GM12864 (cell line): ENCODE measurements at regions not wholly inside any gene's neighbourhood (a gene's known extent, or its start where the extent isn't known, plus 50 kb on each side); places are given as distances from the start of the nearest gene placed in this dataset.

ENCODE experiments used
- DNase-seq: peaks from one replicate; pipeline ENCODE4 v3.0.0-alpha.2; 2011; ENCODE audit warnings: low read depth
- H3K4me3 ChIP-seq: 2 replicates; pipeline ENCODE4 v1.5.1; 2011; ENCODE audit warnings: mild to moderate bottlenecking, low read depth, low read length, control low read depth
- TF ChIP-seq, protein P1 (sequence below): IDR thresholded peaks from 2 replicates; pipeline ENCODE4 v1.5.1; 2011; ENCODE audit warnings: low read depth, mild to moderate bottlenecking, moderate library complexity, low read length, control low read depth, inconsistent platforms; ENCODE audit errors: missing control alignments

DNA sequence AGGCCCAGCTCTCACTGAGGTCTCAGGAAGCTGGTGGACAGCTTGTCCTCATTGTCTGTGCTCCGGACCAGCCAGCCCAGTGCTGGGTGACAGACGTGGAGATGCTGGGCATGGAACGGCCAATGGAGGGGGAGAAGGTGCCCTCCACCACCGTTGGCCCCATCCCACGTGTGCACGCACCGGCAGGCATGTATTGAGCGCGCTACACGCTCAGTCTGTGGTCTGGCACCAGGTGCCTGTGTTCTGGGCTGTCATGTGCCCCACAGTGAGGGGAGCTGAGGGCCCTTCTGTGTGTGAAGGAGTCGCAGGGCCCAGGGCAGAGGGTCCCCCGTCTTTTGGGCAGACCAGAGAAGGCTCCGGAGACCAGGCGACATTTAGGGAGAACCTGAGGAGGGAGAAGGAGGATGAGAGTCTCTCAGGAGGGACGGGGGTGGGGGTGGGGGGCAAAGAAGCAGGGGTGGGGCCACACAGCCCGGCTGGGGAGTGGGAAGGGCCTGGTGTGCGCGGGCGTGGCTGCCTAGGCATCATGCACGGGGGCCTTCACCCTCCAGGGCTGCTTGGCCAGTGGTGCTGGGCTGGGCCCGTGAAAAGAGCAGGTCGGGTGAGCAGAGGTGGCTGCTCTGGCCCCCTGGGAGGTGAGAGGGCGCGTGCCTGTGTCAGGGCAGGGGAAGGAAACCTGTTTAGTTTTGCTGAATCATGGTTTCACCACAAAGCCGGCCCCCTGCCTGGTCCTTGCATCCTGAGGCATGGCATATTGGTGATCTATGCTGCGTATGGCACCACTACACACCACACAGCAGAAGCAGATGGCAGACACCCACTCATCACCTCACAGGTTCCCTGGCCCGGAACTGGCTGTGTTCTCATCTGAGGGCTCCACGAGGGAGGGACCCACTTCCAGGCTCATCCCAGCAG lies 86.7 kb upstream of the TTC34 start:
- no peak for DNase-seq
- H3K4me3 ChIP-seq = no peak overlapping the region
- TF ChIP-seq, protein P1, sequence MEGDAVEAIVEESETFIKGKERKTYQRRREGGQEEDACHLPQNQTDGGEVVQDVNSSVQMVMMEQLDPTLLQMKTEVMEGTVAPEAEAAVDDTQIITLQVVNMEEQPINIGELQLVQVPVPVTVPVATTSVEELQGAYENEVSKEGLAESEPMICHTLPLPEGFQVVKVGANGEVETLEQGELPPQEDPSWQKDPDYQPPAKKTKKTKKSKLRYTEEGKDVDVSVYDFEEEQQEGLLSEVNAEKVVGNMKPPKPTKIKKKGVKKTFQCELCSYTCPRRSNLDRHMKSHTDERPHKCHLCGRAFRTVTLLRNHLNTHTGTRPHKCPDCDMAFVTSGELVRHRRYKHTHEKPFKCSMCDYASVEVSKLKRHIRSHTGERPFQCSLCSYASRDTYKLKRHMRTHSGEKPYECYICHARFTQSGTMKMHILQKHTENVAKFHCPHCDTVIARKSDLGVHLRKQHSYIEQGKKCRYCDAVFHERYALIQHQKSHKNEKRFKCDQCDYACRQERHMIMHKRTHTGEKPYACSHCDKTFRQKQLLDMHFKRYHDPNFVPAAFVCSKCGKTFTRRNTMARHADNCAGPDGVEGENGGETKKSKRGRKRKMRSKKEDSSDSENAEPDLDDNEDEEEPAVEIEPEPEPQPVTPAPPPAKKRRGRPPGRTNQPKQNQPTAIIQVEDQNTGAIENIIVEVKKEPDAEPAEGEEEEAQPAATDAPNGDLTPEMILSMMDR = no peak

DNA sequence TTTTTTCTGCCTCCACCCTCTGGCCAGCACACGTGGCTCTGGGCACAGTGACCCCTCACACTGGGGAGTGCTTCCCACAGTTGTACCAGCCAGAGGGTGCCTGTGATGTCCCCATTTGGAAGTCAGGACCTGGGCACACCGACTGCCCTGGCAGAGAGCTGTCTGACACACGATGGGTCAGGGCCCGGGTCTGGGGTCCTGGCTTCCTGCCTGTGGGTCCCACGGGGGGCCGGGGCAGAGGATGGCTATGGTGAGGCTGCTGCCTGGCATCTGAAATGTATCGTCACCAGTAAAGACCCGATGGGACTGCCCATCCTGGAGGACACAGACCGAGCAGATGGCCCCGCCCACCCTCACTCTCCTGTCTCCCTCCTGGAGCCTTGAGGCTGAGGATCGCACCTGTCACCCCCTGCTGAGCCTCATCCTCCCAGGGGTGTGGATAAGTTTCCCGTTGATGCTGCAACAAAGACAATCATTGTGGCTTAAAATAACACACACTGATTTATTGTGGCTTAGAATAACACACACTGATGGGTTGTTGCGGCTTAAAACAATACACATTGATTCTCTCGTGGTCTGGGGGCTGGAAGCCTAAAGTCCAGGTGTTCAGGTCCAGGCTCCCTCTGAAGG lies 88.8 kb upstream of the TTC34 start:
- TF ChIP-seq, protein P1 = no peak
- DNase-seq = no peak
- H3K4me3 ChIP-seq = no peak overlapping the region

DNA sequence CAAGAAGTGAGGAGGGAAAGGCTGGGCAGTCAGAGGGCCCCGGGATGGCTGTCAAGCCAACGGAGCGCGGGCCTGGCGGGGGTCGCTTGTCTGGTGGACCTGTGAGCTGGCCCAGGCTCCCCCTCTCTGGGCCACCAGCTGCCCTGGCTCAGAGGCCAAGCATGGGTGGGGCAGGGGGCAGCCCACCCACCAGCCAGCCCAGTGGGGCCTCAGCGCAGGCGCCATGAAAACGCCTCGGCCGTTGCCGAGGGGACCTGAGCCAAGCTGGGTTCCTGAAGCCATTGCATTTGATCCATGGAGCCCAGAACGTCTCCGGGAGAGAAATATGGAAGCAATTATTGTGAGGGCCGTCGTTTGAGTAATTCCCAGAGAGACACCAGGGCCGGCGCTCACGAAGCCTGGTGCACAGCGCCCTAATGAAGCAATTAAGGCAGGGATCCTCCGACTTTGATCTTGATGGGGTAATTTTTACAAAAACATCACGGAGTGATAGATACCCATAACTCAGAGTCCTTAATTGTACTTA lies 90.5 kb upstream of the TTC34 start:
- H3K4me3 ChIP-seq = no peak overlapping the region
- no peak for DNase-seq
- TF ChIP-seq, protein P1 = no peak

- TF ChIP-seq, protein P1 = no peak
- no peak for DNase-seq
- H3K4me3 ChIP-seq = no peak overlapping the region
Measured at GRCh38 chr1:2893473-2894120, 92.1 kb upstream of the TTC34 start.

DNA sequence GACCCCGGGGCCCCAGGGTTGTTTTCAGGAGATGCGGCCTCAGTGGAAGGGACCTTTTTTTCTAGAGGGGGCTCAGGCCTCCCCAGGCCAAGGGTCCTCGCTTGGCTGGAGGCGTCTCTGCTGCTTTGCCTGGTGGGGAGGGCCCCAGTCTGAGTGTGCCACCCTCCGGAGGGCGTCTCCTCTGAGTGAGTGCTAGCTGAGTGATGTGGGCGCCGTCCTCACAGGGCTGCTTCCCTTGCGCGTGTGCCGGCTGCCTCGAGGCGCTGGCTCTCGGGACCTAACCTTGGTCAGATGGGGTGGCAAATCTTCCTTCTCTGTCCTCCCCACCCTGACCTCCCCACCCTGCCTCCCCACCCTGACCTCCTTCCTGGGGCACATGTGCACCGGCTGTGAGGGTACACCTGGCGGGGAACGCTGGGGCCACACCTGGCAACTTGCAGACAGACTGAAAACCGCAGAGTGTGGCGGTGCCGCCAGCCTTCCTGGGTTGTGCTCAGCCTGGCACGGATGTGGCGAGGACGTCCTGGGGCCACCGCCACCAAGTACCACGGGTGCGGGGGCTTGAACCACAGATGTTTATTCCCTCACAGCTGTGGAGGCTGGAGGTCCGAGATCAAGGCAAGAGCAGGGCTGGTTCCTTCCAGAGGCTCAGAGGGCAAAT lies 93.0 kb upstream of the TTC34 start:
- DNase-seq = no peak
- H3K4me3 ChIP-seq = no peak overlapping the region
- TF ChIP-seq, protein P1 = no peak

DNA sequence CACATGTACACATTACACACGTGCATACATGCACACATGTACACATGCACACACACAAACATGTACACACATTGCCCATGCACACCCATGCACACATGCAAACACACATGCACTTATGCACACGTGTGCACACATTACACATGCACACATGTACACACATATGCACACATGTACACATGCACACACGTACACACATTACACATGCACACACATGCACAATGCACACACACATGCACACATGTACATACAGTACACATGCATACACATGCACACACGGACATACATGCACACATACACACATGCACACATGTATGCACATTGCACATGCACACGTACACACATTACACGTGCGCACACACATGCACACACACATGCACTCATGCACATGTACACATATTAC lies 95.3 kb upstream of the TTC34 start:
- no peak for DNase-seq
- H3K4me3 ChIP-seq = no peak overlapping the region
- TF ChIP-seq, protein P1 = no peak
